ENCODE measurements at regions not wholly inside any gene's neighbourhood (a gene's known extent, or its start where the extent isn't known, plus 50 kb on each side); places are given as distances from the start of the nearest gene placed in this dataset.

DNA sequence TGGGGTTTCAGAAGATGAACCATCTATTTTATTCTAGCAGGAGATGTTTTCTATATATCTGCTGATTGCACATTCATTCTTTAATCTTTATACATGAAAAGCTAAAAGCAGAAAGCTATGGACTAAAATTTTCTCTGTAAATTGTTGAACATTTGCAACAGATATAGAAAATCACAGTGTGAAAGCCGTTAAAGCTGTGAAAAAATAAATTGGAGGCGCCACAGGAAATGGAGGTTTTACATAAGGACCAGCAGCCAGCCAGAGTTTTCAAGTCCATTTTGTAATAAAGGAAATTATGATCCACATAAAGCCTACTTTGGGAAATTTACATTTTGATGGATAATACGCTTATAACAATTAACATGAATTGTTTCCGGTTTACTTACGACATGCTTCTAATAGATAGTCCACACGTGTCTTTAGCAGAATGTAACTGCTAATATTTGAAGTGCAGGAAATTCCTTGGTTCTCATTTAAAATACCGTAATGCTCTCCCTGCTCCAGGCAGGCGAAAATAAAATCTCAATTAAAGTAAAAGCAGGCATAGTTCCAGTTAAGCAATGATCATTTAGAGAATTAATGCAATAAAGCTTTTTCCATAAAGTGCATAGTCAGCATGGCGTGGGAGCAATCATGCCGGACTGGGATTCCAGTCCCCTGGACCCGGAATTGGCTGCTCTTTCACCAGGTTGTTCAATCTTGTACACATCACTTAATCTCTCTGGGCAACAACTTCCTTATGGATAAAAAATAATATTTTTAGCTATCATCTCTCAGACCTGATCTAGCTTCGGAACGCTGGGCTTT lies 445.4 kb downstream of the ZNF608 start:
- H3K27me3 ChIP-seq (ENCODE audit: control insufficient read depth in 2 of 2, insufficient read depth in 2 of 2, low read length in 2 of 2) = no peaks in the 10 kb centered on the region
- intact Hi-C loops (cut with micrococcal nuclease) (no loop called here), in situ Hi-C loops (cut with MboI) (no loop called here)
- H3K9ac ChIP-seq (ENCODE audit: insufficient read depth in 1 of 2, low read depth in 2 of 2, low read length in 2 of 2) = no peak overlapping the region
- no peaks in the 10 kb centered on the region for H3K9me3 ChIP-seq (replicated peaks; ENCODE audit: control insufficient read depth, insufficient read depth, low read depth, low read length)
- H3K4me1 ChIP-seq (replicated peaks in 1 of 2; ENCODE audit: control insufficient read depth in 2 of 2, insufficient read depth in 2 of 2, low read length in 2 of 2) = no peaks in the 10 kb centered on the region
- ATAC-seq (no peak), FAIRE-seq (no peak), DNase-seq (ENCODE audit: extremely low read depth in 1 of 4, low spot score in 3 of 4) (no peak)
- no peak overlapping the region for H3K4me3 ChIP-seq
- H3K79me2 ChIP-seq (ENCODE audit: control insufficient read depth, insufficient read depth, low read length) = no peaks in the 10 kb centered on the region
- H2AFZ ChIP-seq (ENCODE audit: low read depth, low read length) = no peak overlapping the region
- POLR2A ChIA-PET = no interaction called here
- BruUV-seq (replicated peaks) = no TSS peak
- 2% methylated on average over 13 of the region's 13 CpGs for WGBS (ENCODE audit: insufficient coverage, low coverage, missing lambda C conversion rate)
- TF ChIP-seq MAFG (tag; conservative IDR thresholded peaks at IDR 0.05) (0 out of 2 replicates have a peak, but pooled peaks have one; percentile 23), ZNF316 (IDR thresholded peaks at IDR 0.05) (peak; percentile 64), ZNF41 (CRISPR knock-in tag; conservative IDR thresholded peaks at IDR 0.05) (no peak), MAFK (IDR thresholded peaks at IDR 0.05; ENCODE audit: low read length) (0 out of 2 replicates have a peak, but pooled peaks have one; percentile 56), GTF2F1 (IDR thresholded peaks at IDR 0.05; ENCODE audit: low read depth, low read length) (no peak), MAFF (IDR thresholded peaks at IDR 0.05; ENCODE audit: low read length) (peak; percentile 29; the same call in 1 of the 2 replicates)
- TF ChIP-seq, protein P1, sequence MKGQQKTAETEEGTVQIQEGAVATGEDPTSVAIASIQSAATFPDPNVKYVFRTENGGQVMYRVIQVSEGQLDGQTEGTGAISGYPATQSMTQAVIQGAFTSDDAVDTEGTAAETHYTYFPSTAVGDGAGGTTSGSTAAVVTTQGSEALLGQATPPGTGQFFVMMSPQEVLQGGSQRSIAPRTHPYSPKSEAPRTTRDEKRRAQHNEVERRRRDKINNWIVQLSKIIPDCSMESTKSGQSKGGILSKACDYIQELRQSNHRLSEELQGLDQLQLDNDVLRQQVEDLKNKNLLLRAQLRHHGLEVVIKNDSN (CRISPR knock-in tag; IDR thresholded peaks at IDR 0.05) = no peak
- no peaks in the 10 kb centered on the region for H3K36me3 ChIP-seq (ENCODE audit: control insufficient read depth, insufficient read depth, low read length)
- CTCF ChIA-PET (ENCODE audit: low intra/inter-chr PET ratio) = no interaction called here
- H3K27ac ChIP-seq (ENCODE audit: extremely low read depth, low read depth, low read length) = no peak overlapping the region
- no peaks in the 10 kb centered on the region for H3K9me1 ChIP-seq (ENCODE audit: control insufficient read depth, insufficient read depth, low read length)
- H4K20me1 ChIP-seq (replicated peaks; ENCODE audit: control insufficient read depth, insufficient read depth, low read length) = no peaks in the 10 kb centered on the region
- H3K4me2 ChIP-seq (ENCODE audit: insufficient read depth, low read length) = no peak overlapping the region

All from K562 (cell line).